Breast epithelium (tissue), 3 donors: ENCODE measurements at regions not wholly inside any gene's neighbourhood (a gene's known extent, or its start where the extent isn't known, plus 50 kb on each side); places are given as distances from the start of the nearest gene placed in this dataset.

Experiments
- POLR2A ChIP-seq: fragments of 450-650 bp; IDR thresholded peaks from one replicate; pipeline ENCODE4 v1.6.1; 2016; ENCODE audit warnings: antibody characterized with exemption, mild to moderate bottlenecking, moderate library complexity
- POLR2AphosphoS5 ChIP-seq, 3 donors: sonication (generic); formaldehyde crosslinking; IDR thresholded peaks; one replicate each; pipeline ENCODE4 v1.6.1; 2017; ENCODE audit warnings: antibody characterized with exemption in 3 of 3
- TF ChIP-seq, protein P1 (sequence below), 3 donors: fragments of 450-650 bp; IDR thresholded peaks; one replicate each; pipeline ENCODE4 v1.5.1; 2016 to 2017; ENCODE audit warnings: antibody characterized with exemption in 3 of 3, mild to moderate bottlenecking in 3 of 3, moderate library complexity in 3 of 3

DNA sequence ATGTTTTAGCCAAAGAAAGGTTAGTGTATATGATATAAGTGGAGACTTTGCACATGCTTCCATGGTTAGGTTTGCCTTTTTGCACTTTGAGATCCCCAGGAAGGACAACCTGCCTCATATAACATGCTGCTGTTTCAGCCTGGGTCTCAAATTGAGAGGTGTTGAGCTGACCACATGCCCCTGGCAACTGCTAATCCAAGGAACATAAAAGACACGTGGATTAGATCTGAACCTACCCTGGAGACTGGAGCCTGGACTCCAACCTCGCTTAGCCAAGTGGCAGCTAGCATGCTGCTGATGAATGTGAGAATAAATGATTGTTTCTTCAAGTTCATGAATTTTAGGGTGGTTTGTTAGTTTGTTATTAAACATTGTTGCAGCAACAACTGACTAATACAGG, 301.8 kb upstream of the TBC1D5 start:
- TF ChIP-seq POLR2A: no peak
- no peak for TF ChIP-seq POLR2AphosphoS5 (IDR thresholded peaks at IDR 0.05)
- TF ChIP-seq, protein P1, sequence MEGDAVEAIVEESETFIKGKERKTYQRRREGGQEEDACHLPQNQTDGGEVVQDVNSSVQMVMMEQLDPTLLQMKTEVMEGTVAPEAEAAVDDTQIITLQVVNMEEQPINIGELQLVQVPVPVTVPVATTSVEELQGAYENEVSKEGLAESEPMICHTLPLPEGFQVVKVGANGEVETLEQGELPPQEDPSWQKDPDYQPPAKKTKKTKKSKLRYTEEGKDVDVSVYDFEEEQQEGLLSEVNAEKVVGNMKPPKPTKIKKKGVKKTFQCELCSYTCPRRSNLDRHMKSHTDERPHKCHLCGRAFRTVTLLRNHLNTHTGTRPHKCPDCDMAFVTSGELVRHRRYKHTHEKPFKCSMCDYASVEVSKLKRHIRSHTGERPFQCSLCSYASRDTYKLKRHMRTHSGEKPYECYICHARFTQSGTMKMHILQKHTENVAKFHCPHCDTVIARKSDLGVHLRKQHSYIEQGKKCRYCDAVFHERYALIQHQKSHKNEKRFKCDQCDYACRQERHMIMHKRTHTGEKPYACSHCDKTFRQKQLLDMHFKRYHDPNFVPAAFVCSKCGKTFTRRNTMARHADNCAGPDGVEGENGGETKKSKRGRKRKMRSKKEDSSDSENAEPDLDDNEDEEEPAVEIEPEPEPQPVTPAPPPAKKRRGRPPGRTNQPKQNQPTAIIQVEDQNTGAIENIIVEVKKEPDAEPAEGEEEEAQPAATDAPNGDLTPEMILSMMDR (IDR thresholded peaks at IDR 0.05): no peak
